AG09309 (cell line): ENCODE measurements at regions not wholly inside any gene's neighbourhood (a gene's known extent, or its start where the extent isn't known, plus 50 kb on each side); places are given as distances from the start of the nearest gene placed in this dataset.

Experiments
- DNase-seq: peaks from one replicate; pipeline ENCODE4 v3.0.0-alpha.2; 2010; ENCODE audit warnings: low read depth
- H3K4me3 ChIP-seq: 2 replicates; pipeline ENCODE4 v1.5.1; 2011; ENCODE audit warnings: mild to moderate bottlenecking, low read depth, low read length, moderate library complexity; ENCODE audit not compliant: control insufficient read depth
- TF ChIP-seq, protein P1 (sequence below): IDR thresholded peaks from 2 replicates; pipeline ENCODE4 v1.5.1; 2011; ENCODE audit warnings: mild to moderate bottlenecking, low read depth, low read length, inconsistent platforms; ENCODE audit not compliant: insufficient read depth, control insufficient read depth; ENCODE audit errors: missing control alignments

DNA sequence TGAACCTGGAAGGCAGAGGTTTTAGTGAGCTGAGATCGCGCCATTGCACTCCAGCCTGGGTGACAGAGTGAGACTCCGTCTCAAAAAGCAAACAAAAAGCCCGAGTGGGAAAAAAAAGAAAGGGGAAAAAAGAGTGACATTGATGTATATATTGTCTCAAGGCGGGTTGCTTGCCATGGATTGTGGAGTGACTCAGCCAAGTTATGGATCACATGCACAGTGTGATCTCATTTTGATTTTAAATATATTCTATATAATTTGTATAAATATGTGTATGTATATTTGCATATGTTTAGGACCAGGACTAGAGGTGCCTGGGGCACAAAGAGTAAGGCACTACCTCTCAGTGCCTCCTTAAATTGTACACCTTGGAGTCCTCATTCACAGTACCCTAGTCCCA, 116.2 kb upstream of the RASSF8 start:
- no peak for DNase-seq
- H3K4me3 ChIP-seq: no peak overlapping the region
- TF ChIP-seq, protein P1, sequence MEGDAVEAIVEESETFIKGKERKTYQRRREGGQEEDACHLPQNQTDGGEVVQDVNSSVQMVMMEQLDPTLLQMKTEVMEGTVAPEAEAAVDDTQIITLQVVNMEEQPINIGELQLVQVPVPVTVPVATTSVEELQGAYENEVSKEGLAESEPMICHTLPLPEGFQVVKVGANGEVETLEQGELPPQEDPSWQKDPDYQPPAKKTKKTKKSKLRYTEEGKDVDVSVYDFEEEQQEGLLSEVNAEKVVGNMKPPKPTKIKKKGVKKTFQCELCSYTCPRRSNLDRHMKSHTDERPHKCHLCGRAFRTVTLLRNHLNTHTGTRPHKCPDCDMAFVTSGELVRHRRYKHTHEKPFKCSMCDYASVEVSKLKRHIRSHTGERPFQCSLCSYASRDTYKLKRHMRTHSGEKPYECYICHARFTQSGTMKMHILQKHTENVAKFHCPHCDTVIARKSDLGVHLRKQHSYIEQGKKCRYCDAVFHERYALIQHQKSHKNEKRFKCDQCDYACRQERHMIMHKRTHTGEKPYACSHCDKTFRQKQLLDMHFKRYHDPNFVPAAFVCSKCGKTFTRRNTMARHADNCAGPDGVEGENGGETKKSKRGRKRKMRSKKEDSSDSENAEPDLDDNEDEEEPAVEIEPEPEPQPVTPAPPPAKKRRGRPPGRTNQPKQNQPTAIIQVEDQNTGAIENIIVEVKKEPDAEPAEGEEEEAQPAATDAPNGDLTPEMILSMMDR: no peak

DNA sequence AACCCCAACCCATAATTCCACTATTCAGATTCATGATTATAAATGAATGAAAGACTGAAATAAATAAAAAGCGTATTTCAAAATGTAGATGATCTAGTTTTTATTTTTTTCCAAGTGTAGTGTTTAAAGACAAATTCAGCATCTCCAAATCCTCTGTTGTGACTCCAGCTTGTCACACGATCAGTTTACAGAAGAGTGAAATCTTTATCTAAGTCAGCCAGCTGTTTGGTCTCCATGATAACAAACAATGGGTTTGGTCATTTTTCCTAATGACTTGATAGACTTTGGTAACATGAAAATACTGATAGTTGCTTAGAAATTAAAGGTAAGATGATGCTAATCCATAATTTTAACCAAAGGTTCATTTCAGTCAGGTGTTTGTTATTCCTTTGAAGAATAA, 114.5 kb upstream of the RASSF8 start:
- DNase-seq: no peak
- TF ChIP-seq, protein P1: no peak

DNA sequence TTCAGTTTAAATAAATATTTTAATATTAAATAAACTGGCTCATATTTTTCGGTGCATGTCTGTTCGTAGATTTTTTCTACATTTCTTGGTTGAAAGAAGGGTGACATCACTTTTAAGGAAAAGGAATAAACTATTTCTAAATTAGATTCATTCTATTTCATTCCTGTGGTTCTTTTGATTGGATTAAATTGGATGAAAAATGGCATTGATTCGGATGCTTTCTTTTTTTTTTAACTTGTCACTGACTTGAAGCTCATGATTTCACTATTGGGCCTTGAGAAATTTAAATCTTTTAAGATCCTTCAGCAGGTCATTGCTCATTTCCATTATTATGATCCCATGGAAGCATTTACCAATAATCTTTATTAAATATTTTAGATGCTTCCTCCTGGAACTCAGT, 113.1 kb upstream of the RASSF8 start:
- TF ChIP-seq, protein P1: no peak
- H3K4me3 ChIP-seq: no peak overlapping the region
- no peak for DNase-seq

More for the DNA sequence above, 114.5 kb upstream of the RASSF8 start:
- no peak overlapping the region for H3K4me3 ChIP-seq

DNA sequence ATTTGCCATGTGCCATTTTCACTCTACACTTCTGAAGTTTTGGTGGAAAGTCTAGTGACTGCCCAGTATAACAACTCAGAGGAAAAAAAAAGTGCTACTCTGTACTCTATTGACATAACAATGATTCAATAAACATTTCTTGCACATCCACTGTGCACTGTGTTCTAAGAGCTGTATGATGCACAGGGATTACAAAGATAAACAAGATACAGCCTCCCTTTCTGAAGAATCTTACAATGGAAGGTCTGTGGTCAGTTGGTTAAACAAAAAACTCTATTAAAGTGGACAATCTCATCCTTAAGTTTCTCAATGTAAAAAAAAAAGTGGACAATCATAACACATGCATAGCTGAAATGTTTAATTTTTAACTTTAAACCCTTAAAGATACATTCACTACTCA, 105.7 kb upstream of the RASSF8 start:
- DNase-seq: peak; percentile 29
- H3K4me3 ChIP-seq: no peak overlapping the region
- TF ChIP-seq, protein P1: no peak

DNA sequence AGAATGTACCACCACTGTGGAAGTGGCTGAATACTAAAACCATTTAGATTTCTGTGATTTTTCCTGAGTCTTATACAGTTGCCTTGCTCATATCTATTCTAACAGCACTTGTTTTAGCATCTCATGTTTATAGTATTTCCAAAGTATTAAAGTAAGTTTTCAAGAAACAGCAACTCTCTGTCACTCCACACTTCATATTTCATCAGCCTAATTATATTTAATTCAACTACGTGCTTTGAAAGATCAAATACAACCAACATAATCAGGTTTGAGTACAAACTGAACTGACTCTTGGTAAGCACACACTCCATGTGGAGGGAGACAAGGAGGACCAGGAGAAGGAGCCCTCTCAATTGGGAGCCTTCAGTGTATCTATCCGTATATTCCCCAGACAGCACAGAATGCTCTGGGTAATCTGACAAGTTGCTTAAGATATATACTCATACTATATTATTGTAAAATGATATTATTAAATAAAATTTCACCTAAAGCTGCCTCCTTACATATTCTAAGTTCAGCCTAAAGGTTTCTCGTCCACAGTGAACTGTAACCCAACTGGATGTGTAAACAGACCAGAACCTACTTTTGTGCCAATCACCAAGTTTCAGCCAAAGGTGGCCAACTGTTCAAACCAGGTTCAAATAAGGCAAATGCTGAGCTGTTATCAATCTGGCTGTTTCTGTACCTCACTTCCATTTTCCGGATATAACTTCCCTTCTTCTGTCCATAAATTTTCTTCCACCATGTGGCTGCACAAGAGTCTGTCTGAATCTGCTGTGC, 105.0 kb upstream of the RASSF8 start:
- TF ChIP-seq, protein P1: no peak
- no peak for DNase-seq
- H3K4me3 ChIP-seq: no peak overlapping the region

DNA sequence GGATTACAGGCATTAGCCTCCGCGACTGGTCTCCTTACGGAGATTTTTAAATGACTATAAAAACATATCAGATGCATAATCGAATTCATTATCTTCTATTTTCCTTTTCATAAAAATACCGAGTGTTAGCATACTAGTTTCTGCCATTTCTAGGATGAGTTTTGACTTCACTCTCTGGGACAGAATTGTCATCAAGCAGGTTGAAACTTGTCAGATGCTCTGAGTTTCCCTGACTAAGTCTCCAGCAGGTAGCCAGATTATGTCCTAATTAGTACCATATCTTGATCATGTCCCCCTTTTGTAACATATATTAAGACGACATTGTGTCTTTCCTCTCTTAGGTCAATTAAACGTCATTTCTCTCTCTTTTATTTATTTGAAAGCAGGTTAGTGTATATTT, 103.5 kb upstream of the RASSF8 start:
- DNase-seq: no peak
- H3K4me3 ChIP-seq: no peak overlapping the region
- TF ChIP-seq, protein P1: no peak
